ENCODE measurements at regions not wholly inside any gene's neighbourhood (a gene's known extent, or its start where the extent isn't known, plus 50 kb on each side); places are given as distances from the start of the nearest gene placed in this dataset.
"Not testable (repeated sequence)": the region's sequence is repeated elsewhere in the genome, so short reads cannot be mapped to it uniquely, and the experiment has no call there.

DNA sequence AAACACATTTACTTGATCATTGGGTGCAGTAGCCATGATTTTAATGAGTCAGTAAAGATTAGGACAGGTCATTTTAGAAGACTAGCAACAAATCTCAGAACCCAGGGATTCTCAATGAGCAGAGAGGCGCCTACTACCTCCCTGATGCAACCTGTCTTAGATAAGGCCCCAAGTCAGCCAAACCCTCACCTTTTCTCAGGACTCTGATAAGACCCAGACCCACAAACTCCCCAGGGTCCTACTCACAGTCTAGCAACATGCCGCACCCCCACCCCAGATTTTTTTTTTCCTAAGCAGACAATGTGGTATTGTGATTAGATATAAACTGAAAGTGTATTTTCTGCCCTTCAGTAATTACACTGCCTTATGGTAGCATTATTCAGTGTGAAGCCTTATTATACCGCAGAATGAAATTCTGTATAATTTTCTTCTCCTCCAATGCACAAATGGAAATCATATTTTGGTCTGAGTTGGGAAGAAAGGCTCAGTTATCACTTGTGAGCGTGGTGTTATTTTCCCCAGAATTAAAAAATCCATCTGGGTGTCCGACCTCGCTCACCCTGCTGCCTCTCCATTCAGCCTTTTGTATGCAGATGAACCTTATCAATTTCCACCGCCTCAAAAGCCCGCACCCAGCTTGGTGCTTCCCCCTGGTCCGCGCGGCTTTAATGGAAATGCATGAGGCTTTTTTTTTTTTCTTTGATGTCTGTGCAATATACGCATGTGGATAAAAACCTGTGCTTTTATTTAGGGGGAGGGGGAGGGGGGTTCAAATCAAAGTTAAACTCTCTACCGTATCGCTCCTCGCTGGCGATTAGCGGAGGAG, 122.0 kb upstream of the SOX14 start:
- DNase-seq = no peak

DNA sequence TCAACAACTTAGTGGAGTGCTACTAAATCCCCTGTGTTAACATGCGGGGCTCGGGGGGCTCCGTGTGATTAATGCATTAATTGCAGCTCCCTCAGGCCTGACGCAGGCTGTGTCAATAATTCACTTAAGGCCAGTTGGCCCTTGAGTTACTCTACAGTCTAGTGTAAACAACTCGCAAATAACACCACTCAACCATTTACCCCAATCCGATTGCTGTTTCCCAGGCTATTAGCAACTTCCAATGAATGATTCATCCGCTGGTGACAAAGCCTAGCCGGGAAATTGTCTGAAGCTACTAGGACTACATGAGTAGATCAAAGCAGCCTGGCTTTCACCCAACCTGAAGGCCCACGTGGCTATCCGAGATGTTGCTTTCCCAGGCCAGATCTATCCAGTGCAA, 121.3 kb upstream of the SOX14 start:
- no peak for DNase-seq

DNA sequence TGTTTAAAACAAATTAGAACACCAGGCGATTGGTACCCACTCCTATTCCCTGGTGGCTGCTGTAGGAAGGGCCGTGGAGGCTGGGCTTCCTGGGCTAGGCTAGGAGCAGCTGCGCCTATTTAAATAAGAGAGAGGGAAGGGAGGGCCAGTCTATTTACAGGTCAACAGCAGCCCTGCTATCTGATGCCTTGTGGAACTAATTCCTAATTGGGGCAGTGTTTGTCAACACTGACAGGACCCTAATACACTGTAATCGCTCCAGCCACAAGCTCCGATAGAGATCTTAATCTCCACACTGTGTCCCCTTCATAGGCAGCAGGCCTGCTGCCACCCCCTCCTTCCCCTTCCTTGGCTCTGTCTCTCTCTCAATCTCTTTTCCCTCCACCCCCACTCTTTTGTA, 116.9 kb upstream of the SOX14 start:
- DNase-seq = no peak

DNA sequence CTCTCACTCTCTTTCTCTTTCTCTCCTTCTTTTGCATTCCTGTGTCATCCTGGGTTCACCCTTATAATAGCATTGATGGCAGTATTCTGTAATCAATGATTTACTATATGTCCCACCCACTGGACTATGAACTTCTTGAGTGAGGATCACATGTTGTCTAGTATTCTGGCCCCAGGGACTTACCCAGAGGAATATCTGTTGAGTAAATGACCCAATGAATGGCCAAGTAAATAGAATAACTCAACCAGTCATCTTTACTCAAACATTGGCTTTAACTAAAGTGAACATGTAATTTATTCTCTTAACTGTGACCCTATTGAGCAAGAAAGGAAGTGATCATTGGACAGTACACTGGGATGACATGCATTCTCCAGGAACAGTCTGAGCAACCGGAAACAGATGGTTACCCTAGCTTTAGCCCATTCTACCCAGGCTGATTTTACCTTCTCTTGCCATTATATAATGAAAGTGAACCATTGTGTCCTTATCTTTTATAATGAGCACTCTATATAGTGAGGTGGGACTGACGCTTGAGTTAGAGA, 94.5 kb upstream of the SOX14 start:
- DNase-seq = no peak

DNA sequence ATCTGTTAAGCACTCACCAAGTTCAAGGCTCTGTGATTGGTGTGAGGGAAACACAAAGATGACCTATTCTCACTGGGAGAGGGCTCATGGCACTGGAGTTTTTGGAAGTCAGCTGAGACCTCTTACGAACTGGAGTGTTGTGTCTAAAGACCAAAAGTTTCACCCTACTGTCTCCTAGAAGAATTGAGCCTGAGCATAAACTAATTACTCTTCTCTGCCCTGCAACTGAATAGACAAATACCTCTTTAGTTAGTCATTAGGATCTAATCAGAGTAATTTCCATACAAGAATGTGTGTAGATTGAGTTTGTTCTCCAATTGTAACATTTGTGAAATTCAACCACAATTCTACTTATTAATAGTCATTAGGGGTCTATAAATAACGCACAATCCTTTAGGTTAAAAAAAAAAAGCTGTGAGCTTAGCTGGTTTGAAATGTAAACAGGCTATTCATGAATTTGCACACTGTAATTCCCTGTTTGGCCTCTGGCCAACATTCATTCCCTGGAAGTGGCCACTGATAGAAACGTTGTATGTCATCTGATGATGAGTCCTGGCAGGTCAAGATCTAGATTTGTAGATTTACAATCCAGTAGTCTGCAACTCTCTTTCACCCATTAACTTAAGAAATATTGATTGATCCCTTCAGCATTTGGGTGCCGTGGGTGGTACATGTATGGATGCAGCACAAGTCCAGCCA, 76.8 kb upstream of the SOX14 start:
- no peak for DNase-seq

DNA sequence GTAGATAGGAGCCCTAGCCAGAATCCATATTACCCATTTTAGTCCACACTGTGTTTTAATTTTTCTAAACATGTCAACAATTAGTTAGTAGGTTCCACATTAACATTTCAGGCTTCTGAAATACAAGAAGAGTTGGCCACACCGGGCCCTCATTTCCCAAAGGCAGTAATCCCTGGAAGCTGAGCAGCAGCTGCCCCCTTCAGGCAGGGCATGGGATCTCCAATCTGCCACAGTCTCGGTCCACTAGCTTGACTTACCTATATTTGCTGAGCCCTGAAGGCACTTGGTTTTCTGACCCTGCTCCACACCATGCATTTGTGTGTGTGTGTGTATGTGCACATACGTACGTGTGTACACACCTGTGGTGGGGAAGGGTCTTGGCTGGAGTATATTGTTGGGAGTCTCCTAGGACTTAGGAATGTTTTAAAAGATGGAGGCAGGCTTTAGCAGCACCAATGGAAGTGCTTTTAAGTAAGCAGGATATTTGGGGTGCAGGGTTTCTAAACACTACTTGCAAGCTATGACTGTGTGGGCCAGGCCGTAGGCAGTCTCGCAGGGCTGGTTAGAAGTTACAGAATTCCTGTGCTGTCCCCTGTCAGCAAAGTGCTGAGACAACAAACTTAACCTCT, 71.2 kb upstream of the SOX14 start:
- no peak for DNase-seq

DNA sequence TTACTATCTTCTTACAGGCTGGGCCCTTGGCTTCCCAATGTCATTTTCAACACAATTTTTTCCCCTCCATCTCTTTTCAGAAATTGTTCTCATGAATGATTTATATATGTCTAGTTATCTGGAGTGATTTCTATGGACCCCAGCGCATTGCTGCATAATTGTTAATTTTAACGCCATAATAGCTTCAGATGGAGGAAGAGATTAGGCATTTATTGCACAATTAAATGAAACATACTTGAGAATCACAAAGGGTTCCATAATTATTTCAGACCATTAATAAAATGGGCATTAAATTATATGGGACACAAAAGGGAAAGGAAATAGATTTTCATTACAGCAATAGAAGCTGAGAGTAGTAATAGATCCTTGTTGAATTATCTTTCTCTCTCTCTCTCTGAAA, 70.3 kb upstream of the SOX14 start:
- DNase-seq = no peak

DNA sequence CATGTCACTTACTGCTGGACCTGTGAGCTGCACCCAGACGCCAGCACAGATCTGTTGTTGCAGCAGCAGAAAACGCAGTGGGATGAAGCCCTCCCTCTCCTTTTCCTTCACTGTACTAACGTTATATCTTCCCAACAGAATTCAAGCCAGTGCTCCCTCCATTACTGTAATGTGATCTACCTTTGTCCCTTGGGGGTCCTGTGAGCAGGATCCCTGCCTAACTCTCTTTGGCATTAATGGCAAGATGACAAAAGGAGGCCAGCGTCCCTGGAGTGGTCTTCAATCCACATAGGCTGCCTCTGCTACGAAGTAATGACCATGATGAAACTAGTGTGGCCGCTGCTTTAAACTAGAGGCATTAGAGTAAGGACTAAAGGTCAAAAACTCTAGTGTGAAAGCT, 69.3 kb upstream of the SOX14 start:
- no peak for DNase-seq

DNA sequence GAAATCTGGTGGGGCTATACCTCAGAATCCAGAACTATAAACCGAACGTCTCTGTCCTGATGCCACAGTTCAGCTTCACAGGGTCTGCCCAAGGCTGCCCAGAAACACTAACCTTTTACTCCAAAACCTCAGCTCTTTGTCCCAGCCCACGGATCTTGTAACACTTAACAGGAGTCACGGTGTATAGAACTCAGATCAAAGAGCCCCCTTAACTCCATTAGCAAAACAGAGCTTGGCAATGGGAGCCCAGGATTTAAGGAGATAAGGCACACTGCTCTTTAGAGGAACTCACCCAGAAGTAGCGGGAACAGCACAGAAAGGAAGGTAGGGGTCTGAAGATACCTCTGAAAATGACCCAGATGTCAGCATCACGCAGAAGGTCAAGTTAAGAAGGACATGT, 68.8 kb upstream of the SOX14 start:
- DNase-seq = no peak

DNA sequence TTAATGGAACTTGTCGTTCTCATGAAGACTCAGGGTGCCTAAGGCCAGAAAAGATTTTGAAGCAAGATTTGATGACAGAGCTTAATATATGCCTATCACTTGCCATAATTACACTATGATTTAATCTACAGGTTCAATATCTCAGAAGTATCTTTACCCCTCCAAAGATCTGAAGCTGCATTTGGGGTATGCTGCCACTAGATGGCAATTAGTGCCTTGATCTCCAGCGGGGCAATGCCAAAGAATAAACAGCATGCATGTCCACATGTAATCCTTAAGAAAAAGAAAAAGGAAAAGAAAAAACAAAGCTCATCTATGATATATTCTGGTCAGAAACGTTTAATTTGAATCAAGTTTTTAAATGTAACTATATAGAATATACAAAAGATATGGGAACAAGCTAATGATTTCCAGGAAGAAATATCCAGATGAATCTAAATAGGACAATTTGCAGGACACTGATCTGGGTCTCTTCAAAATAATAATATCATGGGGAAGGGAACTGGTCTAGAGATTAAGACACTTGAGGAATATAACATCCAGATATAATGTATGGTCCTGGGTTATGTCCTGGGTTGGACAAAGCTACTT, 55.0 kb upstream of the SOX14 start:
- DNase-seq = no peak

DNA sequence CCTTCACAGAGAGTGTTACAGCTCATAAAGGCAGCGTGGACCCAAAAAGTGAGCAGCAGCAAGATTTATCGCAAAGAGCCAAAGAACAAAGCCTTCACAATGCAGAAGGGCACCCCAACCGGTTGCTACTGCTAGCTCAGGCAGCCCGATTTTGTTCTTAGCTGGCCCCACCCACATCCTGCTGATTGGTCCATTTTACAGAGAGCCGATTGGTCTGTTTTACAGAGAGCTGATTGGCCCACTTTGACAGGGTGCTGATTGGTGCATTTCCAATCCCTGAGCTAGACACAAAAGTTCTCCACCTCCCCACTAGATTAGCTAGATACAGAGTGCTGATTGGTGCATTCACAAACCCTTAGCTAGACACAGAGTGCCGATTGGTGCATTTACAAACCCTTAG, 50.1 kb upstream of the SOX14 start:
- DNase-seq = not testable (repeated sequence)
